Activated CD4-positive, alpha-beta T cell treated with anti-CD3 and anti-CD28 coated beads, Interleukin-2, amount 50 U/mL, for 1 hour (primary cell): ENCODE measurements at regions not wholly inside any gene's neighbourhood (a gene's known extent, or its start where the extent isn't known, plus 50 kb on each side); places are given as distances from the start of the nearest gene placed in this dataset.
"Not testable (repeated sequence)": the region's sequence is repeated elsewhere in the genome, so short reads cannot be mapped to it uniquely, and the experiment has no call there.

Experiments used
- DNase-seq: peaks from one replicate; pipeline ENCODE4 v3.0.0-alpha.2; 2020

DNA sequence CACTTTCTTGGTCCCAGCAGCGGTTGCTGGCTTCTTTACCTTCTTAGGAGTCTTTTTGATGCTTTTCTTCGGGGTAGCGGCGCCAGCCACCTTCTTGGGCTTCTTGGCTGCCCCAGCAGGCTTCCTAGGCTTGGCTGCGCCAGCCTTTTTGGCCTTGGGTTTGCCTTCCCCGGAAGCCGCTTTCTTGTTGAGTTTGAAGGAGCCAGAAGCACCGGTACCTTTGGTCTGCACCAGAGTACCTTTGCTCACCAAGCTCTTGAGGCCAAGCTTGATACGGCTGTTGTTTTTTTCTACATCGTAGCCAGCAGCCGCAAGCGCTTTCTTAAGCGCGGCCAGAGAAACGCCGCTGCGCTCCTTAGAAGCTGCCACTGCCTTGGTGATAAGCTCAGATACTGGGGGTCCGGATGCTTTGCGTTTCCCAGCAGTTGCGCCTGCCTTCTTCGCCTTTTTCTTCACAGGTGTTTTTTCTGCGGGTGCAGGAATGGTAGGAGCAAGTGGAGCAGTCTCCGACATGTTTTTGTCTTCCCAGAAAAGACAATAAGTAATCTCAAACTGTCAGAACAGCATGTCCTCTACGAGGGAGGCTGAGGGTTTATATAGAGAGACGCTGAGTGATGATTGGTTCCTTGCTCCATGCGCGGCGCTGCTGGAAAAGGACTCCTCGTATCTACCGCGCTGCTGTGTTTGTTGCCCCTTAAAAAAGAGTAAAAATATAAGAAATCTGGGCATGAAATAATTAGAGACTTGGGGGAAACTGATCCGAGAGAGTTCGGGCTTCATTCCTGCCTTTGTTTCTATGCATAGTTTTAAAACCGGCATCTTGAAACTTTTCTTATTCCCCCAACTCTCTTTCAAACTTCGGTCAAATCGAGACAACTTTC is 130.3 kb upstream of the BTN3A2 start:
- peak; percentile 53 for DNase-seq

DNA sequence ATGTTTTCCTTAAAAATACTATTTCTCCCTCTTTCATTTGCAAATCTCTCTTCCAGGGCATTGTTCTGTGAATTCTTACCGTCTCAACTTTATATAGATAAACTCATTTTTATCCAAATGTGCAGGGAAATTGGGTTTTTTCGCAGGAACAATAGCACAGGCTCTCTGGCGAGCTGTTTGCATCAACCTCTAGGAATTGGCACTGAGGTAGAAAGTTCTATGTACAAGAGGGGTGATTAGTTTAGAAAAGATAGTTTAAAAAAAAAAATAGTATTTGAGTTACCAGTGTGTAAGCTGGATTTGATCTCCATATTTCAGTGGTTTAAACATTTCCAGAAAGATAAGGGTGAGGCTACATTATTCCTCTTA is 129.7 kb upstream of the BTN3A2 start:
- no peak for DNase-seq

- DNase-seq, result not testable (repeated sequence)
Observed at GRCh38 chr6:26239415-26239814, 125.6 kb upstream of the BTN3A2 start.

DNA sequence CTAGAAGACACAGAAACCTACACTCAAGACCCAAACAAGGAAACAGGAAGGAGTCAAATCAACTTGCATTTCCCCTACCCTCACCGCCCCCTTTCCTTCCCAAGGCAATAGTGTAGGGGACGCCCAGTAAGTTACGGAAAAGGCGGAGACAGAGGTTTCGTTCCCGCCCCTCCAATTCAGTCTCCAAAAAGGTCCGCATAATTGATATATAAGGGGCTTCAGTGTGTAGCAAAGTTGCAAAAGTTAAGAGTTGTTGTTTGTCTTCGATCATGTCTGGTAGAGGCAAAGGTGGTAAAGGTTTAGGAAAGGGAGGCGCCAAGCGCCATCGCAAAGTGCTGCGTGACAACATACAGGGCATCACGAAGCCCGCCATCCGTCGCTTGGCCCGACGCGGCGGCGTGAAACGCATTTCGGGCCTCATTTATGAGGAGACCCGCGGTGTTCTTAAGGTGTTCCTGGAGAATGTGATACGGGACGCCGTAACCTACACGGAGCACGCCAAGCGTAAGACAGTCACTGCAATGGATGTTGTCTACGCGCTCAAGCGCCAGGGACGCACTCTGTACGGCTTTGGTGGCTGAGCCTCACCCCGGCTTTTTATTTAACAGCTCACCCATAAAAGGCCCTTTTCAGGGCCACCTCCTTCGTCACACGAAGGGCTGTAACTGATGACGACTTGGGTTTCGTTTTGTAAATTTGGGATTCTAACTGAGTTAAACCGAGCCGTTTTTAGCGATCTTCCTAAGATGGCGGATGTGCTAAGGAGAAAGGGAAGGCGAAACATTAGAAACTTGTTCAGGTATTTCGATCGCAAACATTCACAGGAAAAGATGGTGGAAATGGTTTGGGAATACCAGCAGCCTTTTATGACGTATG is 124.6 kb upstream of the BTN3A2 start:
- DNase-seq, result peak; percentile 53

GRCh38 chr6:26241033-26241895 is 123.7 kb upstream of the BTN3A2 start:
- peak; percentile 26 for DNase-seq

- no peak for DNase-seq
Observed at GRCh38 chr6:26243132-26243531, 121.9 kb upstream of the BTN3A2 start.

DNA sequence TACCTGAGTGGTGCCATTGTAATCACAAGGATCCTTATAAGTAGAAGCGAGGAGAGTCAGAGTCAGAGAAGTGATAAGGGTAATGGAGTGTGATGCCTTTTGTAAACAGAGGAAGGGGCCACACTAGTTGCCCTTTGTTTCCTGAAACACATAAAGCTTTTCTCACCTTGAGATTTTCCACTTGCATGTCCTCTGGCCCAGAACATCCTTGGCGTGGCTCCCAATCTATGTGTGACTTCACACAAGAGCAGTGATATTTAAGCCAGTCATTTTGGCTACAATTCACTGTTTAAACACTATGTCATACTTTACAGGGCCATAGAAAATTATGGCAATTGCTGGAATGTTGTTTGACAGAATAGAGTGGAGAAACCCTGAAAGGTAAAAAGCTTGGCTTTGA is 121.2 kb upstream of the BTN3A2 start:
- no peak for DNase-seq

GRCh38 chr6:26246058-26246457 is 118.9 kb upstream of the BTN3A2 start:
- no peak for DNase-seq

GRCh38 chr6:26246553-26246952 is 118.4 kb upstream of the BTN3A2 start:
- no peak for DNase-seq

GRCh38 chr6:26249707-26249956 is 115.4 kb upstream of the BTN3A2 start:
- DNase-seq, result peak; percentile 33

GRCh38 chr6:26249957-26250697 is 114.9 kb upstream of the BTN3A2 start:
- DNase-seq, result peak; percentile 68

DNA sequence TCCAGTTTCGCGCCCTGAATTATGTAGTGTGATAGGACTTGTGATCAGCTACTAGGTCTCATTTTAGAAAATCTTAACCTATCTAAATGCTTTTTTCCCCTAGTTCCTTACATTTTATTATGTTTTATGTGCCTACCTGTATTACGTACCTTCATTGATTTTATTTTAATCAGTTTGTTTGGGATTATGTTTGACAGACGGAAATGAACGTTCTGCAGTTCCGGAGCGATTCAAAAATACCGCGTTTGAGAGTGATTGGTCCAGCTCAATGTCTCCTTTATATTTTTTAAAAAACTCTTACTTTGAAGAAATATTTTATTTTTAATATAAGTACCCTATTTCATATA is 114.3 kb upstream of the BTN3A2 start:
- peak; percentile 46 for DNase-seq

DNA sequence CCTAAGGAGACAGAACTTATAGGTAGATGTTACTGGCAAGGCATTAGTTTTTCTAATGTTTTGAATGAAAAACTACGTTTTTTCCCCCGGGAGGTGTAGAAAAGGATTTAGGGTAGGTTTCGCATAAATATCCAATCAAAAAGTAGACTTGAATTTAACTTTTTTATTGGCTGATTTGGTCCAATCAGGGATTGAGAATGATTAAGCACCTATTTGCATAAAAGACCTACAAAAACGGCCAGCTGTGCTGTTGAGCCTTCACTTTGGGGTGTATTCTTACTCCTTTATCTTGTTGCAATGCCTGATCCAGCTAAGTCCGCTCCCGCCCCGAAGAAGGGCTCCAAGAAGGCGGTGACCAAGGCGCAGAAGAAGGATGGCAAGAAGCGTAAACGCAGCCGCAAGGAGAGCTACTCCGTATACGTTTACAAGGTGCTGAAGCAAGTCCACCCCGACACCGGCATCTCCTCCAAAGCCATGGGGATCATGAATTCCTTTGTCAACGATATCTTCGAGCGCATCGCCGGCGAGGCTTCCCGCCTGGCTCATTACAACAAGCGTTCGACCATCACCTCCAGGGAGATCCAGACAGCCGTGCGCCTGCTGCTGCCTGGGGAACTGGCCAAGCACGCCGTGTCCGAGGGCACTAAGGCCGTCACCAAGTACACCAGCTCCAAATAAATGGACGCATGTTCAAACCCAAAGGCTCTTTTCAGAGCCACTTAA is 113.5 kb upstream of the BTN3A2 start:
- peak; percentile 38 for DNase-seq

DNA sequence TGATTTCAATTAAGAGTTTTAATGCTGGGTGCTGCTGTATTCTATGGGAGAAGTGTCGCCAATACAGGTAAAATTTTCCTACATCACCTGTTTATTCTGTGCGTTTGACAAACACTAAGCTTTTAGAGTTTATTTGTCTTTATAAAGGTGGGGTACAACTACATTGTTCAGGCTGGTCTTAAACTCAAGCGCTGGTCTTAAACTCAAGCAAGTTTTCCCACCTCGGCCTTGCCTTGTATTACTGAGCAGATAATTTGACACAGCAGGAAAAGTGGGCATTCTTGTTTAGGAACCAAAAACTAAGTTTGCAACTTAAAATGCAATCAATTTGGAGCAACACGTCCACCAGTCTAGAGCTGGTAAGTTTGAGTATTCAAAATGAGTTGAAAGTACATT is 112.9 kb upstream of the BTN3A2 start:
- DNase-seq, result no peak

- DNase-seq, result no peak
Observed at GRCh38 chr6:26254724-26255123, 110.3 kb upstream of the BTN3A2 start.

DNA sequence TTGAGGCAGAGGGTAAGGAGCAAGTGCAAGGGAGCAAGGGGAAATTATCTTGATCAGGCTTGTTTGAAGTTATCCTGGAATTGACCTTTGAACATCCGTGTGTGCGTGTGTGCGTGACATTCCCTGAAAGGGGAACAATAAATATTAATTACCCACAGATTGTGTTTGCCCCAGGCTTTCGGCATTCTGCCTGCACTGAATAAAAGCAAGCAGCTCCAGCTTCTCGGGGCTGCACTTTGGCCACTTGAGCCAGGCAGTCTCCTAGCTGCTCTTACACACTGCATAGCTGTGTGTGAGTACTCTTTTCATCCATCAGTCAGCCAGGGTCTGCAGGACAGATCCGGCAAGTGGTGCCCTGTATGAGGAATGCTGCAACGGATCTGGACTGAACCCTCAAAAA is 107.7 kb upstream of the BTN3A2 start:
- no peak for DNase-seq

GRCh38 chr6:26258212-26258977 is 106.6 kb upstream of the BTN3A2 start:
- no peak for DNase-seq

GRCh38 chr6:26260110-26260637 is 104.8 kb upstream of the BTN3A2 start:
- DNase-seq, result no peak

- no peak for DNase-seq
Observed at GRCh38 chr6:26260725-26261490, 104.1 kb upstream of the BTN3A2 start.

DNA sequence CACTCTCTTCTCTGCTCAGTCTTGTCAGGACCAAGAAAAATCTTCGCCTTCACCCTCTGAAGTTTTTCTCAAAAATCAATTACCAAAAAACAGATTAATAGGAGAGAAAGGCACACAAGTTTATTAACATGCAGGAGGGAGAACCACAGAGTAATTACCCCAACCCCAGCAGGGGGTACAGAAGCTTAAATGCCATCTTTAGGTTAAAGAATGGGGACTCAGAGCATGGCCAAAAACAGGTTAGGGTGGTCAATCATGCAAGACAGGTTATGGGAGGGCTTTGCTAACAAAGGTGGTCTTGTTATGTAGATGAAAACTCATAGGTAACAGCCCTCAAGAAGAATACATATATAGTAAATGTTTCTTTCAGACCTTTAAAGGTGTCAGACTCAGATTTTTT is 100.5 kb upstream of the BTN3A2 start:
- no peak for DNase-seq
